Gastrocnemius medialis (tissue), 4 donors: ENCODE measurements at regions not wholly inside any gene's neighbourhood (a gene's known extent, or its start where the extent isn't known, plus 50 kb on each side); places are given as distances from the start of the nearest gene placed in this dataset.

Source experiments
- ATAC-seq, 2 donors: fragments of 150-250 bp; one replicate each; pipeline ENCODE4 v1.9.1; 2016
- DNase-seq, 2 donors: peaks; one replicate each; pipeline ENCODE4 v3.0.0-alpha.2; 2019
- H3K27ac ChIP-seq, 4 donors: fragments of 200-600 bp; sonication (generic); 1 replicate in 1 of 4; 2 replicates in 3 of 4; pipeline ENCODE4 v1.5.1; 2016 to 2018; ENCODE audit warnings: mild to moderate bottlenecking in 2 of 4, moderate library complexity in 1 of 4
- H3K27me3 ChIP-seq, 3 donors: fragments of 200-600 bp; sonication (generic) in 2 of 3; 1 replicate in 1 of 3; 2 replicates in 2 of 3; pipeline versions ENCODE4 v1.5.1 to v1.6.0; 2016 to 2019; ENCODE audit warnings: mild to moderate bottlenecking in 1 of 3, moderate library complexity in 1 of 3
- H3K36me3 ChIP-seq, 2 donors: fragments of 200-600 bp; sonication (generic) in 1 of 2; one replicate each; pipeline ENCODE4 v1.5.1; 2017 to 2018
- H3K4me1 ChIP-seq, 2 donors: fragments of 200-600 bp; sonication (generic) in 1 of 2; one replicate each; pipeline ENCODE4 v1.5.1; 2016 to 2017; ENCODE audit warnings: mild to moderate bottlenecking in 2 of 2
- H3K4me3 ChIP-seq, 4 donors: fragments of 200-600 bp; sonication (generic) in 3 of 4; 1 replicate in 1 of 4; 2 replicates in 3 of 4; pipeline ENCODE4 v1.5.1; 2016 to 2019; ENCODE audit warnings: mild to moderate bottlenecking in 2 of 4
- H3K9me3 ChIP-seq, 3 donors: fragments of 200-600 bp; sonication (generic) in 2 of 3; 1 replicate in 1 of 3; 2 replicates in 2 of 3; pipeline ENCODE4 v1.5.1; 2016 to 2019
- POLR2A ChIP-seq, 2 donors: fragments of 450-650 bp; IDR thresholded peaks; one replicate each; pipeline ENCODE4 v1.6.1; 2017; ENCODE audit warnings: antibody characterized with exemption in 2 of 2, mild to moderate bottlenecking in 2 of 2, moderate library complexity in 2 of 2
- in situ Hi-C, 4 donors: fragments of 200-750 bp; cut with MboI; loops; one replicate each; pipeline versions ENCODE4 v1.15.0 to v1.8.0; 2017; ENCODE audit warnings: low sequenced_read_pairs in 4 of 4
- intact Hi-C: fragments of 100-400 bp; cut with DNase I; formaldehyde crosslinking; loops from one replicate; pipeline ENCODE4 v1.15.1; 2023; ENCODE audit warnings: low total_unique reads
- TF ChIP-seq, protein P1 (sequence below), 5 experiments: fragments of 450-650 bp in 3 of 5; fragments of 200-600 bp in 2 of 5; sonication (generic) in 2 of 5; IDR thresholded peaks in 4 of 5; conservative IDR thresholded peaks in 1 of 5; 1 replicate in 4 of 5; 2 replicates in 1 of 5; pipeline ENCODE4 v1.5.1; 2016 to 2019; ENCODE audit warnings: antibody characterized with exemption in 5 of 5, mild to moderate bottlenecking in 3 of 5, moderate library complexity in 3 of 5

GRCh38 chr13:99636728-99637353 is 135.6 kb downstream of the TM9SF2 start:
- H3K36me3 ChIP-seq: no peaks in the 10 kb centered on the region
- no peak overlapping the region for H3K27ac ChIP-seq
- no peaks in the 10 kb centered on the region for H3K9me3 ChIP-seq
- H3K4me1 ChIP-seq: no peaks in the 10 kb centered on the region
- H3K4me3 ChIP-seq: no peak overlapping the region
- DNase-seq (no peak), ATAC-seq (no peak)
- no peaks in the 10 kb centered on the region for H3K27me3 ChIP-seq
- in situ Hi-C loops (no loop called here), intact Hi-C loops (no loop called here)
- TF ChIP-seq, protein P1, sequence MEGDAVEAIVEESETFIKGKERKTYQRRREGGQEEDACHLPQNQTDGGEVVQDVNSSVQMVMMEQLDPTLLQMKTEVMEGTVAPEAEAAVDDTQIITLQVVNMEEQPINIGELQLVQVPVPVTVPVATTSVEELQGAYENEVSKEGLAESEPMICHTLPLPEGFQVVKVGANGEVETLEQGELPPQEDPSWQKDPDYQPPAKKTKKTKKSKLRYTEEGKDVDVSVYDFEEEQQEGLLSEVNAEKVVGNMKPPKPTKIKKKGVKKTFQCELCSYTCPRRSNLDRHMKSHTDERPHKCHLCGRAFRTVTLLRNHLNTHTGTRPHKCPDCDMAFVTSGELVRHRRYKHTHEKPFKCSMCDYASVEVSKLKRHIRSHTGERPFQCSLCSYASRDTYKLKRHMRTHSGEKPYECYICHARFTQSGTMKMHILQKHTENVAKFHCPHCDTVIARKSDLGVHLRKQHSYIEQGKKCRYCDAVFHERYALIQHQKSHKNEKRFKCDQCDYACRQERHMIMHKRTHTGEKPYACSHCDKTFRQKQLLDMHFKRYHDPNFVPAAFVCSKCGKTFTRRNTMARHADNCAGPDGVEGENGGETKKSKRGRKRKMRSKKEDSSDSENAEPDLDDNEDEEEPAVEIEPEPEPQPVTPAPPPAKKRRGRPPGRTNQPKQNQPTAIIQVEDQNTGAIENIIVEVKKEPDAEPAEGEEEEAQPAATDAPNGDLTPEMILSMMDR (IDR thresholded peaks at IDR 0.05 in 4 of 5, conservative IDR thresholded peaks at IDR 0.05 in 1 of 5): no peak
- TF ChIP-seq POLR2A (IDR thresholded peaks at IDR 0.05): no peak

- Histone ChIP-seq H3K36me3 (no peaks in the 10 kb centered on the region), H3K27me3 (no peaks in the 10 kb centered on the region), H3K27ac (no peak overlapping the region), H3K9me3 (no peaks in the 10 kb centered on the region), H3K4me3 (no peak overlapping the region), H3K4me1 (no peaks in the 10 kb centered on the region)
- DNase-seq (no peak), ATAC-seq (no peak)
- intact Hi-C loops: no loop called here
- TF ChIP-seq, protein P1 (IDR thresholded peaks at IDR 0.05 in 4 of 5, conservative IDR thresholded peaks at IDR 0.05 in 1 of 5): no peak
- TF ChIP-seq POLR2A (IDR thresholded peaks at IDR 0.05): no peak
- in situ Hi-C loops: no loop called here
Observed at GRCh38 chr13:99636306-99636705, 135.0 kb downstream of the TM9SF2 start.

- H3K4me1 ChIP-seq: peaks cover 9 to 12% of the 10 kb centered on the region in 2 donors
- no peaks in the 10 kb centered on the region for H3K36me3 ChIP-seq
- TF ChIP-seq, protein P1 (IDR thresholded peaks at IDR 0.05 in 4 of 5, conservative IDR thresholded peaks at IDR 0.05 in 1 of 5): no peak
- no peak for TF ChIP-seq POLR2A (IDR thresholded peaks at IDR 0.05)
- no peaks in the 10 kb centered on the region for H3K9me3 ChIP-seq
- DNase-seq: no peak
- H3K27ac ChIP-seq: no peak overlapping the region
- H3K27me3 ChIP-seq: no peaks in the 10 kb centered on the region
- no peak overlapping the region for H3K4me3 ChIP-seq
- no peak for ATAC-seq
- intact Hi-C loops (no loop called here), in situ Hi-C loops (no loop called here)
Observed at GRCh38 chr13:99634672-99635071, 133.4 kb downstream of the TM9SF2 start.

GRCh38 chr13:99630269-99630898 is 129.1 kb downstream of the TM9SF2 start:
- Histone ChIP-seq H3K4me1 (peaks cover 31 to 44% of the 10 kb centered on the region in 2 donors), H3K9me3 (no peaks in the 10 kb centered on the region), H3K36me3 (no peaks in the 10 kb centered on the region), H3K4me3 (no peak overlapping the region), H3K27ac (peak overlapping the region in 1 of 4 donors; percentile 32), H3K27me3 (no peaks in the 10 kb centered on the region)
- intact Hi-C loops (no loop called here), in situ Hi-C loops (no loop called here)
- DNase-seq (no peak), ATAC-seq (peak in 1 of 2 donors; percentile 45)
- no peak for TF ChIP-seq POLR2A (IDR thresholded peaks at IDR 0.05)
- TF ChIP-seq, protein P1 (IDR thresholded peaks at IDR 0.05 in 4 of 5, conservative IDR thresholded peaks at IDR 0.05 in 1 of 5): no peak
